ENCODE measurements at regions not wholly inside any gene's neighbourhood (a gene's known extent, or its start where the extent isn't known, plus 50 kb on each side); places are given as distances from the start of the nearest gene placed in this dataset.
"Not testable (repeated sequence)": the region's sequence is repeated elsewhere in the genome, so short reads cannot be mapped to it uniquely, and the experiment has no call there.

- no peaks in the 10 kb centered on the region for H3K36me3 Mint-ChIP-seq (ENCODE audit: insufficient read depth)
- no peak overlapping the region for H3K4me3 Mint-ChIP-seq
- no peak for ATAC-seq (replicated peaks; ENCODE audit: extremely low read depth, poor library complexity, severe bottlenecking)
- no peak for DNase-seq (ENCODE audit: low spot score in 2 of 2)
- no peaks in the 10 kb centered on the region for H3K4me1 Mint-ChIP-seq
- peaks cover 6% of the 10 kb centered on the region for H3K9me3 Mint-ChIP-seq
- no peaks in the 10 kb centered on the region for H3K27me3 Mint-ChIP-seq
- no peak overlapping the region for H3K27ac Mint-ChIP-seq (ENCODE audit: low read depth)
These were observed 148.9 kb upstream of the KITLG start for GRCh38 chr12:88729196-88729595.

- no peak overlapping the region for H3K4me3 Mint-ChIP-seq
- H3K36me3 Mint-ChIP-seq (ENCODE audit: insufficient read depth) = no peaks in the 10 kb centered on the region
- H3K9me3 Mint-ChIP-seq = peaks cover 8% of the 10 kb centered on the region
- ATAC-seq (replicated peaks; ENCODE audit: extremely low read depth, poor library complexity, severe bottlenecking) = no peak
- H3K27ac Mint-ChIP-seq (ENCODE audit: low read depth) = no peak overlapping the region
- H3K27me3 Mint-ChIP-seq = no peaks in the 10 kb centered on the region
- H3K4me1 Mint-ChIP-seq = no peaks in the 10 kb centered on the region
- DNase-seq (ENCODE audit: low spot score in 2 of 2) = no peak
These were observed 146.8 kb upstream of the KITLG start for GRCh38 chr12:88726806-88727720.

- no peak overlapping the region for H3K4me3 Mint-ChIP-seq
- H3K36me3 Mint-ChIP-seq (ENCODE audit: insufficient read depth) = no peaks in the 10 kb centered on the region
- DNase-seq (ENCODE audit: low spot score in 2 of 2) (no peak), ATAC-seq (replicated peaks; ENCODE audit: extremely low read depth, poor library complexity, severe bottlenecking) (no peak)
- H3K27ac Mint-ChIP-seq (ENCODE audit: low read depth) = no peak overlapping the region
- H3K9me3 Mint-ChIP-seq = peaks cover 14% of the 10 kb centered on the region
- H3K4me1 Mint-ChIP-seq = no peaks in the 10 kb centered on the region
- no peaks in the 10 kb centered on the region for H3K27me3 Mint-ChIP-seq
These were observed 145.4 kb upstream of the KITLG start for GRCh38 chr12:88725592-88726143.

DNA sequence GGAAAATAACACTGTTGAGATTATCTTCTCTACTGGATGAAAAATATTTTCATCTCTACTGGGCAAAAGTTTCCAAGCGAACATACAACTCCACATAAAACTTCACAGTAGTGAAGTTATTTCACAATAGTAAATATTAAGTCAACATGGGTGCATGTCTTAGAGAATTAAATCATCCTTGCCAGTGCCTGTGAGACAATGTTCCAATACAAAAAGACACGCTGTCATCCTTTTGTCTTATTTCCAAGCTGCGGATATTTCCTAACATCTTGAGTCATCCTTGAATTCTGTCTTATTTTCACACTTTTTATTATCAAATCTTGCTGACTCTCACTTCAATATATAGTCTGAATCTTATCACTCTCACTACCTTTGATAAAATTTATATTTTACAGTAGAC lies 142.9 kb upstream of the KITLG start:
- Mint-ChIP-seq H3K9me3 (peaks cover 14% of the 10 kb centered on the region), H3K27ac (ENCODE audit: low read depth) (no peak overlapping the region), H3K36me3 (ENCODE audit: insufficient read depth) (no peaks in the 10 kb centered on the region), H3K4me3 (no peak overlapping the region), H3K4me1 (no peaks in the 10 kb centered on the region), H3K27me3 (no peaks in the 10 kb centered on the region)
- ATAC-seq (replicated peaks; ENCODE audit: extremely low read depth, poor library complexity, severe bottlenecking) = no peak
- DNase-seq (ENCODE audit: low spot score in 2 of 2) = no peak

GRCh38 chr12:88720785-88721650 lies 140.7 kb upstream of the KITLG start:
- Mint-ChIP-seq H3K36me3 (ENCODE audit: insufficient read depth) (no peaks in the 10 kb centered on the region), H3K27ac (ENCODE audit: low read depth) (no peak overlapping the region), H3K4me1 (no peaks in the 10 kb centered on the region), H3K4me3 (no peak overlapping the region), H3K27me3 (no peaks in the 10 kb centered on the region), H3K9me3 (peaks cover 7% of the 10 kb centered on the region)
- DNase-seq (ENCODE audit: low spot score in 2 of 2) (no peak), ATAC-seq (replicated peaks; ENCODE audit: extremely low read depth, poor library complexity, severe bottlenecking) (no peak)

- H3K4me1 Mint-ChIP-seq = no peaks in the 10 kb centered on the region
- no peak for ATAC-seq (replicated peaks; ENCODE audit: extremely low read depth, poor library complexity, severe bottlenecking)
- H3K4me3 Mint-ChIP-seq = no peak overlapping the region
- no peaks in the 10 kb centered on the region for H3K36me3 Mint-ChIP-seq (ENCODE audit: insufficient read depth)
- no peak for DNase-seq (ENCODE audit: low spot score in 2 of 2)
- H3K27ac Mint-ChIP-seq (ENCODE audit: low read depth) = no peak overlapping the region
- H3K9me3 Mint-ChIP-seq = peaks cover 11% of the 10 kb centered on the region
- no peaks in the 10 kb centered on the region for H3K27me3 Mint-ChIP-seq
These were observed 140.0 kb upstream of the KITLG start for GRCh38 chr12:88720231-88720630.

DNA sequence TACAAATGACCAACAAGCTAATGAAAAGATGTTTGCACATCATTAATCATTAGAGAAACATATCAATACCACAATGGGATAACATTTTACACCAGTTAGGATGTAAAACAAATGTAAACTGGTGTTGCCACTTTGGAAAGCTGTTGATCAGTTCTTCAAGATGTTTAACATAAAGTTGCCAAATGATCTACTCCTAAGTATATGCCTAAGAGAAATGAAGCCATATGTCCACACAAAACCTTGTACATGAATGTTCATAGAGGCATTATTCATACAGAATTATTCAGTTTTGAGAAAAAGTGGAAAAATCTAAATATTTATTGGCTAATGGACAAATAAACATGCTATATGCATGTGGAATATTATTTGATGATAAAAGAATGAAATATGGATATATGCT lies 136.9 kb upstream of the KITLG start:
- Mint-ChIP-seq H3K27ac (ENCODE audit: low read depth) (no peak overlapping the region), H3K27me3 (no peaks in the 10 kb centered on the region), H3K4me1 (no peaks in the 10 kb centered on the region), H3K9me3 (peaks cover 11% of the 10 kb centered on the region), H3K36me3 (ENCODE audit: insufficient read depth) (no peaks in the 10 kb centered on the region), H3K4me3 (no peak overlapping the region)
- ATAC-seq (replicated peaks; ENCODE audit: extremely low read depth, poor library complexity, severe bottlenecking) (no peak), DNase-seq (ENCODE audit: low spot score in 2 of 2) (no peak)

- H3K9me3 Mint-ChIP-seq = peaks cover 4% of the 10 kb centered on the region
- no peaks in the 10 kb centered on the region for H3K27me3 Mint-ChIP-seq
- DNase-seq (ENCODE audit: low spot score in 2 of 2) (no peak), ATAC-seq (replicated peaks; ENCODE audit: extremely low read depth, poor library complexity, severe bottlenecking) (no peak)
- no peak overlapping the region for H3K27ac Mint-ChIP-seq (ENCODE audit: low read depth)
- no peaks in the 10 kb centered on the region for H3K4me1 Mint-ChIP-seq
- no peak overlapping the region for H3K4me3 Mint-ChIP-seq
- H3K36me3 Mint-ChIP-seq (ENCODE audit: insufficient read depth) = no peaks in the 10 kb centered on the region
These were observed 136.0 kb upstream of the KITLG start for GRCh38 chr12:88716240-88716639.

DNA sequence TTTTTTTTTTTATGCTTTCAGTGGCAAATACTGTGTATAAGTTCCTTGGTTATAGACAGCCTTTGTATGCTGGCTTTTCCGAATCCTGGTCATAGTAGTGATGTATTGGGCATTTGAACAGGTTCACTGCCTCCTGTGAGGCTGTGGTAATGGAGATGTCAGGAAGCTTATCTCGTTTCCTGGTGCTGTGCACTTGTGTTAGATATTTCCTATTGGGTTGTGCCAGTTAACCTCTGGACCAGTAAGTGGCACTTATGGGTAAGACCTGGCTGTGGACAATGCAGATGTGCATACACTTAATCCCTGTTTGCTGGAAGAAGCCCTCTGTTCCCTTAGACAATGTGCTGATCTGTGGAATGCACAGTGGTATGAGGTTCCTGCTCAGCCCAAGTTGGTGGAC lies 135.4 kb upstream of the KITLG start:
- Mint-ChIP-seq H3K9me3 (peaks cover 4% of the 10 kb centered on the region), H3K27ac (ENCODE audit: low read depth) (no peak overlapping the region), H3K27me3 (no peaks in the 10 kb centered on the region), H3K4me1 (no peaks in the 10 kb centered on the region), H3K36me3 (ENCODE audit: insufficient read depth) (no peaks in the 10 kb centered on the region), H3K4me3 (no peak overlapping the region)
- ATAC-seq (replicated peaks; ENCODE audit: extremely low read depth, poor library complexity, severe bottlenecking) = no peak
- no peak for DNase-seq (ENCODE audit: low spot score in 2 of 2)

- not testable (repeated sequence) for H3K27ac Mint-ChIP-seq (ENCODE audit: low read depth); H3K36me3 Mint-ChIP-seq (ENCODE audit: insufficient read depth); DNase-seq (ENCODE audit: low spot score in 2 of 2); H3K9me3 Mint-ChIP-seq; H3K4me3 Mint-ChIP-seq; ATAC-seq (replicated peaks; ENCODE audit: extremely low read depth, poor library complexity, severe bottlenecking); H3K4me1 Mint-ChIP-seq; H3K27me3 Mint-ChIP-seq
These were observed 134.1 kb upstream of the KITLG start for GRCh38 chr12:88714263-88714882.

- peaks cover 17% of the 10 kb centered on the region for H3K9me3 Mint-ChIP-seq
- H3K27me3 Mint-ChIP-seq = no peaks in the 10 kb centered on the region
- H3K36me3 Mint-ChIP-seq (ENCODE audit: insufficient read depth) = no peaks in the 10 kb centered on the region
- H3K27ac Mint-ChIP-seq (ENCODE audit: low read depth) = no peak overlapping the region
- no peak overlapping the region for H3K4me3 Mint-ChIP-seq
- DNase-seq (ENCODE audit: low spot score in 2 of 2) = no peak
- ATAC-seq (replicated peaks; ENCODE audit: extremely low read depth, poor library complexity, severe bottlenecking) = no peak
- H3K4me1 Mint-ChIP-seq = no peaks in the 10 kb centered on the region
These were observed 127.5 kb upstream of the KITLG start for GRCh38 chr12:88707800-88708199.

- ATAC-seq (replicated peaks; ENCODE audit: extremely low read depth, poor library complexity, severe bottlenecking) (no peak), DNase-seq (ENCODE audit: low spot score in 2 of 2) (no peak)
- Mint-ChIP-seq H3K9me3 (peaks cover 17% of the 10 kb centered on the region), H3K27me3 (no peaks in the 10 kb centered on the region), H3K27ac (ENCODE audit: low read depth) (no peak overlapping the region), H3K4me1 (no peaks in the 10 kb centered on the region), H3K4me3 (no peak overlapping the region), H3K36me3 (ENCODE audit: insufficient read depth) (no peaks in the 10 kb centered on the region)
These were observed 126.0 kb upstream of the KITLG start for GRCh38 chr12:88706286-88706685.
